Suppressor macrophage (primary cell): ENCODE measurements at regions not wholly inside any gene's neighbourhood (a gene's known extent, or its start where the extent isn't known, plus 50 kb on each side); places are given as distances from the start of the nearest gene placed in this dataset.

Source experiments
- DNase-seq, 4 experiments: peaks; one replicate each; pipeline ENCODE4 v3.0.0-alpha.2; 2020 to 2022

GRCh38 chrX:150143721-150144440, 205.6 kb upstream of the EOLA2 start:
- no peak for DNase-seq

- DNase-seq, result no peak
Observed at GRCh38 chrX:150146271-150146896, 208.1 kb upstream of the EOLA2 start.

- DNase-seq, result peak in 2 of 4 experiments; percentile 3 to 10
Observed at GRCh38 chrX:150148749-150149672, 210.7 kb upstream of the EOLA2 start.

- no peak for DNase-seq
Observed at GRCh38 chrX:150150076-150150779, 211.9 kb upstream of the EOLA2 start.

GRCh38 chrX:150150780-150151125, 212.4 kb upstream of the MAMLD1 start:
- no peak for DNase-seq

GRCh38 chrX:150152036-150152435, 211.1 kb upstream of the MAMLD1 start:
- no peak for DNase-seq

GRCh38 chrX:150152546-150152945, 210.6 kb upstream of the MAMLD1 start:
- no peak for DNase-seq

- peak; percentile 17 to 45 (median 24) for DNase-seq
Observed at GRCh38 chrX:150155436-150156035, 207.6 kb upstream of the MAMLD1 start.

GRCh38 chrX:150156615-150157014, 206.5 kb upstream of the MAMLD1 start:
- no peak for DNase-seq

- DNase-seq, result peak in 1 of 4 experiments; percentile 7
Observed at GRCh38 chrX:150157291-150157690, 205.8 kb upstream of the MAMLD1 start.

GRCh38 chrX:150158554-150159332, 204.4 kb upstream of the MAMLD1 start:
- DNase-seq, result no peak

- no peak for DNase-seq
Observed at GRCh38 chrX:150159537-150159936, 203.6 kb upstream of the MAMLD1 start.

- no peak for DNase-seq
Observed at GRCh38 chrX:150160656-150161055, 202.5 kb upstream of the MAMLD1 start.

GRCh38 chrX:150161193-150161592, 201.9 kb upstream of the MAMLD1 start:
- peak; percentile 44 to 74 (median 60) for DNase-seq

- no peak for DNase-seq
Observed at GRCh38 chrX:150162141-150162540, 201.0 kb upstream of the MAMLD1 start.

- no peak for DNase-seq
Observed at GRCh38 chrX:150163221-150163930, 199.7 kb upstream of the MAMLD1 start.

GRCh38 chrX:150163956-150164726, 199.0 kb upstream of the MAMLD1 start:
- DNase-seq, result peak in 2 of 4 experiments; percentile 8 to 12

- no peak for DNase-seq
Observed at GRCh38 chrX:150164971-150165600, 198.0 kb upstream of the MAMLD1 start.
